ENCODE measurements at regions not wholly inside any gene's neighbourhood (a gene's known extent, or its start where the extent isn't known, plus 50 kb on each side); places are given as distances from the start of the nearest gene placed in this dataset.

GRCh38 chr13:105790923-105791322 lies 744.5 kb downstream of the EFNB2 start:
- no peak overlapping the region for H3K4me3 ChIP-seq
- H3K27me3 ChIP-seq = no peaks in the 10 kb centered on the region
- DNase-seq (ENCODE audit: extremely low spot score) = no peak
- 67% methylated on average over 1 of the region's 1 CpG for WGBS
- intact Hi-C loops (cut with DNase I) = no loop called here
- H3K4me1 ChIP-seq = no peaks in the 10 kb centered on the region
- H3K9me3 ChIP-seq = no peaks in the 10 kb centered on the region
- no peaks in the 10 kb centered on the region for H3K36me3 ChIP-seq
- TF ChIP-seq CTCF (IDR thresholded peaks at IDR 0.05) (no peak), POLR2A (IDR thresholded peaks at IDR 0.05; ENCODE audit: low read depth) (no peak), POLR2AphosphoS5 (IDR thresholded peaks at IDR 0.05) (no peak), EP300 (IDR thresholded peaks at IDR 0.05) (no peak)
- H3K27ac ChIP-seq (replicated peaks in 1 of 4) = no peak overlapping the region

- TF ChIP-seq POLR2AphosphoS5 (IDR thresholded peaks at IDR 0.05) (no peak), EP300 (IDR thresholded peaks at IDR 0.05) (no peak), POLR2A (IDR thresholded peaks at IDR 0.05; ENCODE audit: low read depth) (no peak), CTCF (IDR thresholded peaks at IDR 0.05) (no peak)
- Histone ChIP-seq H3K27me3 (no peaks in the 10 kb centered on the region), H3K4me1 (no peaks in the 10 kb centered on the region), H3K27ac (replicated peaks in 1 of 4) (no peak overlapping the region), H3K9me3 (no peaks in the 10 kb centered on the region), H3K36me3 (no peaks in the 10 kb centered on the region), H3K4me3 (no peak overlapping the region)
- intact Hi-C loops (cut with DNase I) = no loop called here
- no peak for DNase-seq (ENCODE audit: extremely low spot score)
- 81% methylated on average over 3 of the region's 3 CpGs for WGBS
Observed at GRCh38 chr13:105788530-105788929, 746.9 kb downstream of the EFNB2 start.

DNA sequence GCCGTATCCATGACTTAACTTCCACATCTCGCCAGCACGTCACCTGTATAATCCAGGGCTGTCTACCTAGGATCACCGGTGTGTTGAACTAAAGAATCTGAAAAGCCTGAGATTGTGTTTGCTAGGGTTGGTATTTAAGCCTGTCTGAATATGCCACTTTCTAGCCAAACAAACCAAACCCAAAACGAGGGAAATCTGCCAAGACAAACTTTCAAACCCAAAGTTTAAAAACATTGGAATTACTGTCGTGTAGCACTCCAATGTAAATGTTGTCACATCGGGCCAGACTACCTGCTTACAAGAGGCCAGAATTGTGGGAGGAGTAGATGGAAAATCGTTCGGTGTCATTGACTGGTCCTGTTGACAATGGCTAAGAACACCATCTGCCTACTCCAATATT lies 747.8 kb downstream of the EFNB2 start:
- Histone ChIP-seq H3K27ac (replicated peaks in 1 of 4) (no peak overlapping the region), H3K4me1 (no peaks in the 10 kb centered on the region), H3K9me3 (no peaks in the 10 kb centered on the region), H3K27me3 (no peaks in the 10 kb centered on the region), H3K4me3 (no peak overlapping the region), H3K36me3 (no peaks in the 10 kb centered on the region)
- intact Hi-C loops (cut with DNase I) = no loop called here
- 81% methylated on average over 9 of the region's 9 CpGs for WGBS
- no peak for DNase-seq (ENCODE audit: extremely low spot score)
- no peak for TF ChIP-seq CTCF (IDR thresholded peaks at IDR 0.05)
- TF ChIP-seq POLR2A (IDR thresholded peaks at IDR 0.05; ENCODE audit: low read depth) = no peak
- no peak for TF ChIP-seq POLR2AphosphoS5 (IDR thresholded peaks at IDR 0.05)
- TF ChIP-seq EP300 (IDR thresholded peaks at IDR 0.05) = no peak

DNA sequence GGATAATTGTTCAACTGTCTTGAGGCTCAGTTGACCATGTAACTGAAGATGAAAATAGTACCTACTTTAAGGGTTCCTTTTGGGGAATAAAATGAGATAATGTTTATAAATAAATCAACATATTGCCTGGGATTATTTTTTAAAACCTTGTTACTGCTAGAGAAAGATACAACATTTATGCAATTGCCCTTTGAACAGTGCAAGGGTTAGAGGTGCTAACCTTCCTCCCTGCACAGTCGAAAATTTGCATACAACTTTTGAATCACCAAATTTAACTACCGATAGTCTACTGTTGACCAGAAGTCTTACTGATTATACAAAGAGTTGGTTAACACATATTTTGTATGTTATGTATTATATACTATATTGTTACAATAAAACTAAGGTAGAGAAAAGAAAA lies 750.0 kb downstream of the EFNB2 start:
- Histone ChIP-seq H3K27ac (replicated peaks in 1 of 4) (no peak overlapping the region), H3K4me1 (no peaks in the 10 kb centered on the region), H3K36me3 (no peaks in the 10 kb centered on the region), H3K9me3 (no peaks in the 10 kb centered on the region), H3K4me3 (no peak overlapping the region), H3K27me3 (no peaks in the 10 kb centered on the region)
- intact Hi-C loops (cut with DNase I) = no loop called here
- WGBS = 91% methylated on average over 2 of the region's 2 CpGs
- TF ChIP-seq CTCF (IDR thresholded peaks at IDR 0.05) (no peak), POLR2A (IDR thresholded peaks at IDR 0.05; ENCODE audit: low read depth) (no peak), EP300 (IDR thresholded peaks at IDR 0.05) (no peak), POLR2AphosphoS5 (IDR thresholded peaks at IDR 0.05) (no peak)
- DNase-seq (ENCODE audit: extremely low spot score) = no peak

- Histone ChIP-seq H3K4me3 (no peak overlapping the region), H3K9me3 (no peaks in the 10 kb centered on the region), H3K36me3 (no peaks in the 10 kb centered on the region), H3K4me1 (no peaks in the 10 kb centered on the region), H3K27ac (replicated peaks in 1 of 4) (no peak overlapping the region), H3K27me3 (no peaks in the 10 kb centered on the region)
- TF ChIP-seq EP300 (IDR thresholded peaks at IDR 0.05) (no peak), POLR2A (IDR thresholded peaks at IDR 0.05; ENCODE audit: low read depth) (no peak), CTCF (IDR thresholded peaks at IDR 0.05) (no peak), POLR2AphosphoS5 (IDR thresholded peaks at IDR 0.05) (no peak)
- intact Hi-C loops (cut with DNase I) = no loop called here
- no peak for DNase-seq (ENCODE audit: extremely low spot score)
- 70% methylated on average over 1 of the region's 1 CpG for WGBS
Observed at GRCh38 chr13:105783261-105783660, 752.2 kb downstream of the EFNB2 start.

Measured in esophagus muscularis mucosa (tissue), 4 donors.